Epidermal melanocyte (primary cell): ENCODE measurements at regions not wholly inside any gene's neighbourhood (a gene's known extent, or its start where the extent isn't known, plus 50 kb on each side); places are given as distances from the start of the nearest gene placed in this dataset.
A peak's percentile ranks its signal among the peaks of the same experiment; 100 is the strongest.

Source experiments
- DNase-seq: peaks from one replicate; pipeline ENCODE4 v3.0.0; 2011; ENCODE audit warnings: low spot score; ENCODE audit not compliant: insufficient read length

GRCh38 chr9:84393266-84393950 lies 52.9 kb upstream of the SLC28A3 start:
- DNase-seq = no peak

GRCh38 chr9:84394036-84394435 lies 53.5 kb upstream of the SLC28A3 start:
- no peak for DNase-seq

- DNase-seq = peak; percentile 69
Measured at GRCh38 chr9:84397151-84397728, 56.7 kb upstream of the SLC28A3 start.

- DNase-seq = no peak
Measured at GRCh38 chr9:84397822-84398221, 57.3 kb upstream of the SLC28A3 start.

GRCh38 chr9:84402517-84402916 lies 62.0 kb upstream of the SLC28A3 start:
- no peak for DNase-seq

DNA sequence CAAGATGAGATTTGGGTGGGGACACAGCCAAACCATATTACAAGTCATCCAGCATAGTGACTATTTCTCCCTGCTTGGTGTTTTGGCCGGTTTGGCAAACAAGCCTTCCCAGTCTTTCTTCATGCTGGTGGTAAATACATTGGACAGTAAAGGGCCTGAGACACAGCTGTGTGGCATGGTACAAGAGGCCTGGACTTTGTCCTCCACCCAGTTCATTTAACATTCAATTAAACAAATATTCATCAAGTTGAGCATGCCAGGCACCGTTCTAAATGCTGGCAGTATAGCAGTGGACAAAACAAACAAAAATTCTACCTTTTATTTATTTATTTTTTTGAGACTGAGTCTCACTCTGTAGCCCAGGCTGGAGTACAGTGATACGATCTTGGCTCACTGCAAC lies 62.7 kb upstream of the SLC28A3 start:
- DNase-seq = no peak

GRCh38 chr9:84404095-84404686 lies 63.6 kb upstream of the SLC28A3 start:
- DNase-seq = no peak

- DNase-seq = no peak
Measured at GRCh38 chr9:84405667-84406066, 65.1 kb upstream of the SLC28A3 start.

- DNase-seq = no peak
Measured at GRCh38 chr9:84408416-84408815, 67.9 kb upstream of the SLC28A3 start.

DNA sequence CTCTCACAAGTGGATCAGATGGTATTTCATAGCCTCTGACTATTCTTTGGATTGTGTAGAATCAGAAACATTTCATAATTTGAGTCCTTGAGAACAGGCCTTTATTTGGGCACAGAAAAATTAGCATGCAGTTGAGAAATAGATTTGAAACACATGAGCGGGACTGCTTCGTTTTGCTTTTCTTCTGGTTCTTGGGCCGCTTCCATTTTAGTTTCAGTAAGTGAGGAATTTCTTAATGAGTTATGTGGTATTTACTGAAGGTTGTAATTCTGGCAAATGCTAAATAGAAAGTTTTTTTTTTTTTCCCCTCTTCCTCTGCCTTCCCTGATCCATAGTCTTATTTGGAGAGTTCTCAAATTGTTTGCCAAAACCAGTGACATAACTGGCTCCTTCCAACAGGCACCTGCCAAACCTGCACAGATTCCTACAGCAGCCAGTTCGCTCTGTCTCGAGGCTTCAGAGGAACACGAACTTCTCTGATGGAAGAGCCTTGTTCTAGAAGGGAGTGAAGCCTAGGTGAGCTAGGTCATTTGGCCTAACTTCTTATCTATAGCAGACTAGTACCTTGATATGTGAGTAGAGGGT lies 71.2 kb upstream of the SLC28A3 start:
- no peak for DNase-seq

DNA sequence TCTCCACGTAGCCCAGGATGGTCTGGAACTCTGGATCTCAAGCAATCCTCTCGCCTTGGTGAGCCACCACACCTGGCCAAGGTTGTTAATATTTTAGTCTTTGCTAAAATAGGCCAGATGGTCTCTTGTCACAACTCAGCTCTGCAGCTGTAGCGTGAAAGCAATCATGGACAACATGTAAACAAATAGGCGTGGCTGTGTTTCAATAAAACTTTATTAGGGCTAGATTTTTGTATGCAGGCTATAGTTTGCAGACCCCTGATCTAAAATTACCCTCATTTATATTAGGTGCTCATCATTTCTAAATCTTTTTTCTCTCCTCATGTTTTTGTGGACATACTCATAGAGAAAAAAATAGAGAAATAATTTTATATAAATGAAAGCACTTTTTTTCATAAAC lies 72.1 kb upstream of the SLC28A3 start:
- DNase-seq = no peak

DNA sequence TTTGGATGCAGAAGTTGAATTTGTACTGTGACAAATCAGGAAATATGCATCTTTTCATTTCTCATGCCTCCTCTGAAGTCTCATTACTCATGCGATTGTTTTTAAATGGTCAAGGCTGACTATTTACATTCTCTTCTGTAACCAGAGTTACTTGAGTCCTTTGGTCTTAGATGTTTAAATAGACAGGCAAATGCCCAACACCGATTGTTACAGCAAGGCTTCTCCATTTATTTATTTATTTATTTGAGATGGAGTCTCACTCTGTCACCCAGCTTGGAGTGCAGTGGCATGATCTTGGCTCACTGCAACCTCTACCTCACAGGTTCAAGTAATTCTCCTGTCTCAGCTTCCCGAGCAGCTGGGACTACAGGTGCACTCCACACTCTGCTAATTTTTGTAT lies 72.7 kb upstream of the SLC28A3 start:
- no peak for DNase-seq

DNA sequence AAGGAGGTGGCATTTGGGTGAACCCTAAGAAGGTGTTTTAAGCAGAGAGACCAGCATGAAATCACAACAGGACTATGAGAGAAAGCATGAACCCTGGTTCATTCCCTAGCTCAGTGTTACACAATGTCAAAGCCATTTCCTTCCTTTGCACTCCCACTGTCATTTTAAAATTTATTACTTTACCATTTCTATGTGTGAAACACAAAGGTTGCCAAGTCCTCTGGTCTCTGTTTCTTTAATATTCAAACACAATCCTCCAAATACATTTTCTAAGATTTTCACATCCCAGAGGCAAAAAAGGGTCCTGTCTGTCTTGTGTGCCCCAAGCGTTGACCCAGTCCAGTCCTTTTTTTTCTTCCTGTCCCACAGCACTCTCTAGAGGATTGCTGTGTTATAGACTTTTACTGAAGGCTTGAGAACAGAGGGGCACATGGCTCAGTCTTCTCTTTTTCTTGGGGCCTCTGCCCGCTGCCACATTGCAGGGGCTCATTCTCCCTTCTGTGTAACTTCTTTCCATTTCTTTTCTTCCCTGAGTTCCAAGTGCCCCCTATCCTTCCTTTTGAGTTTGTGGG lies 78.6 kb upstream of the SLC28A3 start:
- DNase-seq = no peak

- DNase-seq = no peak
Measured at GRCh38 chr9:84424931-84425330, 84.4 kb upstream of the SLC28A3 start.

GRCh38 chr9:84432746-84433145 lies 92.2 kb upstream of the SLC28A3 start:
- DNase-seq = no peak

GRCh38 chr9:84435902-84436301 lies 95.3 kb upstream of the SLC28A3 start:
- DNase-seq = no peak

GRCh38 chr9:84436386-84437109 lies 96.0 kb upstream of the SLC28A3 start:
- no peak for DNase-seq

DNA sequence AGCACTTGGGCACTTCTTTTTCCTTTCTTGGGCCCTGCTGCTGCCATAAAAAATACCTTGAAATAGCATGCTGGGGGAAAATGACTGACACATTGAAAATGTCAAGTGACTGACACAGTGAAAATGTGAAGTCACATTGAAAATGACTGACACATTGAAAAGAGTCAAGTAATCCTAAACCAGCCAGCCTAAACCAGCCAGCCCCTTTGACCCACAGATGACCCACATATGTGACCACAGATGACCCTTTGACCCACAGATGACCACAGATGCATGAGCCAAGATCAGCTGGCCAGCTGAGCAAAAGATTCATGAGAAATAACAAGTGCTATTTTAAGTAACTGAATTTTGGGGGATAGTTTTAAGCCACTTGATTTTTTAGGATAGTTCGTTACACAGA lies 97.8 kb upstream of the SLC28A3 start:
- DNase-seq = no peak

DNA sequence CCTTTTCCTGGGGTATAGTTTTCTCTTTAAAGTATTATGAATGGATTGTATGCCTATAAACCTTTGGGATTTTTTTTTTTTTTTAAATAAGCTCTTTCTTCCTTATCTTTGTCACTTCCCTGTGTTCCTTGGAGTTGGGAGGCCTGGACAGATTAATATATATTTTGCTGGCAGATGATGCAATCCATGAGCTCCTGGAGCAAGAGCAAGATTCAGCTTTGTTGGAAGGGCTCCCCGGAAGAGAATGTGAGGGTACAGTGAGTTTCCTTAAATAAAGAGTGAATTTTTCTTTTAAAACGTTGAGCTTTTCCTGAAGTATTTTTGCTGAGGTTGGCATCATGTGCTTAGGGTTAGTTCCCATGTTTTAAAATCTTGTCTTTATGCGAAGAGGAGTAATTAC lies 98.7 kb upstream of the SLC28A3 start:
- no peak for DNase-seq

GRCh38 chr9:84442712-84443111 lies 102.2 kb upstream of the SLC28A3 start:
- DNase-seq = no peak

DNA sequence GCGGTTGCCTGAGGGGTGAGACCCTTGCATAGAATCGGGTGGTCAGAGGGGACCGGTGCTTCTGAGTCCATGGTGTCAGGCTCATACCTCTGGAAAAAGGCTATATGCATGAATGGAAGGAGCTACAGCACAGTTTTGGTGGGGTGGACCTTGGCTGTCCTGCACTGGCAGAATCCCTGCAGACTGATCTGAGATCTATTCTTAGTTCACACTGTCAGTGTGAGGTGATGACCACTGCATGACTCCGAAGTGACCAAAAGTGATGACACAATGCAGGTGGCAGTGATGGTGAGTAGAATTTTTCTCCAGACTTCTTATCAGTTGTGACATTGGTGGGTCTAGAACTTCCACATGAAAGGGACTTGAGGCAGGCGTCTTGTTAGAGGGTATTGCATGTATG lies 105.2 kb upstream of the SLC28A3 start:
- no peak for DNase-seq

- no peak for DNase-seq
Measured at GRCh38 chr9:84447305-84447704, 106.7 kb upstream of the SLC28A3 start.
